ENCODE measurements at regions not wholly inside any gene's neighbourhood (a gene's known extent, or its start where the extent isn't known, plus 50 kb on each side); places are given as distances from the start of the nearest gene placed in this dataset.
"Not testable (repeated sequence)": the region's sequence is repeated elsewhere in the genome, so short reads cannot be mapped to it uniquely, and the experiment has no call there.

GRCh38 chr13:30058429-30058828, 208.0 kb upstream of the UBL3 start:
- DNase-seq, result no peak

- DNase-seq, result not testable (repeated sequence)
These were observed 204.1 kb upstream of the UBL3 start for GRCh38 chr13:30054546-30054945.

GRCh38 chr13:30053939-30054338, 203.5 kb upstream of the UBL3 start:
- DNase-seq, result no peak

GRCh38 chr13:30052120-30052519, 201.7 kb upstream of the UBL3 start:
- no peak for DNase-seq

GRCh38 chr13:30051531-30052060, 201.2 kb upstream of the UBL3 start:
- DNase-seq, result no peak

GRCh38 chr13:30049692-30050091, 199.3 kb upstream of the UBL3 start:
- DNase-seq, result no peak

GRCh38 chr13:30047154-30047874, 196.9 kb upstream of the UBL3 start:
- no peak for DNase-seq

GRCh38 chr13:30045916-30046704, 195.7 kb upstream of the UBL3 start:
- no peak for DNase-seq

GRCh38 chr13:30044932-30045331, 194.5 kb upstream of the UBL3 start:
- DNase-seq, result no peak

GRCh38 chr13:30043631-30043925, 193.2 kb upstream of the UBL3 start:
- no peak for DNase-seq

GRCh38 chr13:30042891-30043630, 192.6 kb upstream of the UBL3 start:
- DNase-seq, result no peak

GRCh38 chr13:30042272-30042671, 191.9 kb upstream of the UBL3 start:
- no peak for DNase-seq

- DNase-seq, result peak; percentile 48
These were observed 189.1 kb upstream of the UBL3 start for GRCh38 chr13:30039511-30039911.

- DNase-seq, result no peak
These were observed 188.5 kb upstream of the UBL3 start for GRCh38 chr13:30038884-30039283.

GRCh38 chr13:30037766-30038165, 187.3 kb upstream of the UBL3 start:
- no peak for DNase-seq

- DNase-seq, result peak; percentile 51
These were observed 186.9 kb upstream of the UBL3 start for GRCh38 chr13:30037306-30037705.

GRCh38 chr13:30034458-30034795, 184.0 kb upstream of the UBL3 start:
- DNase-seq, result no peak

GRCh38 chr13:30033681-30034457, 183.5 kb upstream of the UBL3 start:
- DNase-seq, result no peak

- no peak for DNase-seq
These were observed 181.8 kb upstream of the UBL3 start for GRCh38 chr13:30032263-30032662.

GRCh38 chr13:30031488-30031887, 181.1 kb upstream of the UBL3 start:
- no peak for DNase-seq

GRCh38 chr13:30030141-30030750, 179.8 kb upstream of the UBL3 start:
- no peak for DNase-seq
